NB4 (cell line): ENCODE measurements at regions not wholly inside any gene's neighbourhood (a gene's known extent, or its start where the extent isn't known, plus 50 kb on each side); places are given as distances from the start of the nearest gene placed in this dataset.

Experiments
- MAX ChIP-seq: IDR thresholded peaks from 2 replicates; pipeline ENCODE4 v1.6.1; 2011; ENCODE audit warnings: low read depth, low read length
- MYC ChIP-seq: IDR thresholded peaks from 2 replicates; pipeline ENCODE4 v1.6.1; 2011; ENCODE audit warnings: low read depth, low read length
- POLR2A ChIP-seq: IDR thresholded peaks from 2 replicates; pipeline ENCODE4 v1.6.1; 2011; ENCODE audit warnings: mild to moderate bottlenecking; ENCODE audit not compliant: insufficient read length; ENCODE audit errors: extremely low read depth
- TF ChIP-seq, protein P1 (sequence below): IDR thresholded peaks from one replicate; pipeline ENCODE4 v1.5.1; 2012; ENCODE audit warnings: low read depth, low read length

- TF ChIP-seq, protein P1, sequence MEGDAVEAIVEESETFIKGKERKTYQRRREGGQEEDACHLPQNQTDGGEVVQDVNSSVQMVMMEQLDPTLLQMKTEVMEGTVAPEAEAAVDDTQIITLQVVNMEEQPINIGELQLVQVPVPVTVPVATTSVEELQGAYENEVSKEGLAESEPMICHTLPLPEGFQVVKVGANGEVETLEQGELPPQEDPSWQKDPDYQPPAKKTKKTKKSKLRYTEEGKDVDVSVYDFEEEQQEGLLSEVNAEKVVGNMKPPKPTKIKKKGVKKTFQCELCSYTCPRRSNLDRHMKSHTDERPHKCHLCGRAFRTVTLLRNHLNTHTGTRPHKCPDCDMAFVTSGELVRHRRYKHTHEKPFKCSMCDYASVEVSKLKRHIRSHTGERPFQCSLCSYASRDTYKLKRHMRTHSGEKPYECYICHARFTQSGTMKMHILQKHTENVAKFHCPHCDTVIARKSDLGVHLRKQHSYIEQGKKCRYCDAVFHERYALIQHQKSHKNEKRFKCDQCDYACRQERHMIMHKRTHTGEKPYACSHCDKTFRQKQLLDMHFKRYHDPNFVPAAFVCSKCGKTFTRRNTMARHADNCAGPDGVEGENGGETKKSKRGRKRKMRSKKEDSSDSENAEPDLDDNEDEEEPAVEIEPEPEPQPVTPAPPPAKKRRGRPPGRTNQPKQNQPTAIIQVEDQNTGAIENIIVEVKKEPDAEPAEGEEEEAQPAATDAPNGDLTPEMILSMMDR: no peak
- TF ChIP-seq POLR2A (no peak), MAX (no peak), MYC (no peak)
Measured at GRCh38 chr2:5176764-5177163, 515.4 kb upstream of the SOX11 start.
